ENCODE measurements at regions not wholly inside any gene's neighbourhood (a gene's known extent, or its start where the extent isn't known, plus 50 kb on each side); places are given as distances from the start of the nearest gene placed in this dataset.

GRCh38 chr15:62565634-62566026 is 400.5 kb upstream of the C2CD4B start:
- TF ChIP-seq POLR2A (IDR thresholded peaks at IDR 0.05) (no peak), CTCF (IDR thresholded peaks at IDR 0.05 in 8 of 11, conservative IDR thresholded peaks at IDR 0.05 in 3 of 11) (no peak)
